Kasumi-1 (cell line): ENCODE measurements at regions not wholly inside any gene's neighbourhood (a gene's known extent, or its start where the extent isn't known, plus 50 kb on each side); places are given as distances from the start of the nearest gene placed in this dataset.
"Not testable (repeated sequence)": the region's sequence is repeated elsewhere in the genome, so short reads cannot be mapped to it uniquely, and the experiment has no call there.

ENCODE experiments used
- DNase-seq, 2 experiments: peaks; one replicate each; lab custom pipeline; 2025; lab: John Stamatoyannopoulos, UW

DNA sequence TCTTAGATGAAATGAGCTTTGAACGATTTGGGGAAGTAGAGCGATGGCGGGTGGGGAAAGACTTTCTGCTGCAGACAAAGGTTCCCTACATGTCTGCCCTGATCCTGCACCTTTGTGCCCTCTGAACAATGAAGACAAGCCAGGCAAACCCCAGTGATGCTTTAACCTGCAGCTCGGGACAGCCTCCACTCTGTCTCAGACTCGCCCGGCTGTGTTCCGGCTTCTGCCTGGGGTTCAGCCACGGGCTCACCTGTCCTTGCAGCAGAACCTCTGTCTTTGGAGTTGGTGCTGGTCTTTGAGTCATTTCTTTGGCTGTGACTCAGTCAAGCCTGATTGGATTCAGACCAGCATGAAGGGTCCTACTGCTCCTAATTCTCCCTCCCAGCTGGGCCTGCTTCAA, 823.6 kb upstream of the TPTE start:
- not testable (repeated sequence) for DNase-seq

DNA sequence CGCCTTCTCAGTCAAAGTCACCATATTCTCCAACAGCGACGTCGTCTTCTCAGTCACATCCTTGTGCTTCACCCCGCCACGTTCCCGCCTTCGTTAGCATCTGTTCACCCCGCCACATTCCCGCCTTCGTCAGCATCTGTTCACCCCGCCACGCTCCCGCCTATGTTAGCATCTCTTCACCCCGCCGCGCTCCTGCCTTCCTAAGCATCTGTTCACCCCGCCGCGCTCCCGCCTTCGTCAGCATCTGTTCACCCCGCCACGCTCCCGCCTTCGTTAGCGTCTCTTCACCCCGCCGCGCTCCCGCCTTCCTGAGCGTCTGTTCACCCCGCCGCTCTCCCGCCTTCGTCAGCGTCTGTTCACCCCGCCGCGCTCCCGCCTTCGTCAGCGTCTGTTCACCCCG, 816.4 kb upstream of the TPTE start:
- DNase-seq, result not testable (repeated sequence)

DNA sequence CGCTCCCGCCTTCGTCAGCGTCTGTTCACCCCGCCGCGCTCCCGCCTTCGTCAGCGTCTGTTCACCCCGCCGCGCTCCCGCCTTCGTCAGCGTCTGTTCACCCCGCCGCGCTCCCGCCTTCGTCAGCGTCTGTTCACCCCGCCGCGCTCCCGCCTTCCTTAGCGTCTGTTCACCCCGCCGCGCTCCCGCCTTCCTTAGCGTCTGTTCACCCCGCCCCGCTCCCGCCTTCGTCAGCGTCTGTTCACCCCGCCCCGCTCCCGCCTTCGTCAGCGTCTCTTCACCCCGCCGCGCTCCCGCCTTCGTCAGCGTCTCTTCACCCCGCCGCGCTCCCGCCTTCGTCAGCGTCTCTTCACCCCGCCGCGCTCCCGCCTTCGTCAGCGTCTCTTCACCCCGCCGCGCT, 815.9 kb upstream of the TPTE start:
- not testable (repeated sequence) for DNase-seq

- DNase-seq, result not testable (repeated sequence)
Measured at GRCh38 chr21:9724542-9724941, 796.8 kb upstream of the TPTE start.

GRCh38 chr21:9727187-9727586, 794.2 kb upstream of the TPTE start:
- DNase-seq, result not testable (repeated sequence)

GRCh38 chr21:9728219-9728992, 793.0 kb upstream of the TPTE start:
- not testable (repeated sequence) for DNase-seq

GRCh38 chr21:9730866-9731265, 790.5 kb upstream of the TPTE start:
- no peak for DNase-seq

GRCh38 chr21:9731317-9731716, 790.1 kb upstream of the TPTE start:
- not testable (repeated sequence) for DNase-seq

- not testable (repeated sequence) for DNase-seq
Measured at GRCh38 chr21:9732605-9733004, 788.8 kb upstream of the TPTE start.

GRCh38 chr21:9733761-9734558, 787.4 kb upstream of the TPTE start:
- DNase-seq, result not testable (repeated sequence)

GRCh38 chr21:9735421-9735961, 785.9 kb upstream of the TPTE start:
- no peak for DNase-seq

GRCh38 chr21:9737301-9737700, 784.1 kb upstream of the TPTE start:
- not testable (repeated sequence) for DNase-seq

DNA sequence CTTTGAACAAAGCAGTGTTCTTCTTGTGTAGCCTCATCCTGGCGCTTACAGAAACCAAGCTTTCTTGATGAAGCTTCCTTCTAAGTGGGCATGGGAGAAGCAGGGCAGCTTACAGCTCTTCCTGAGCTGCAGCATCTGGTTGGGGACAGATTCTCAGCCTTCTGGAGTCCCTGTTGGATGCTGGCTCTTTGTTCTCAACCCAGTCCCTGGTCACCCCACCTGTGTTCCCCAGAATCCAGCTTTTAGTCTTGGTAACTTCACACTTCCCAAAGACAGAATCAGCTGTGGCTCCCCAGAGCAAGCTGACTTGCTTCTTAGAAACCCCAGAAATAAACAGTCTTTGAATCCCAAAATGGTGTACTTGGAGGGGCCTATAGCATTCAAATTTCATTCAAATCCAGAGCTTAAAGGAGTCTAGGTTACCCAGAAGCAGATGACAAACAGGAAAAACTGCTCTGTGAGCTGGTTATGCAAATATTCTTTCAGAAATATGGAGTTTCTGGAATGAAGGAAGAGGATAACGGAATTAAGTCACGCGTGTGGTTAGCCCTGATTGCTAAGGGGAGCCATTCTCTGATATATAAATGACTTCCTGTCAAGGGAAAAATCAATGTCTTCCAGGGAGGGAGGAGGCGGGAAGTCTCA, 783.4 kb upstream of the TPTE start:
- DNase-seq, result not testable (repeated sequence)

- no peak for DNase-seq
Measured at GRCh38 chr21:9738527-9738926, 782.9 kb upstream of the TPTE start.

DNA sequence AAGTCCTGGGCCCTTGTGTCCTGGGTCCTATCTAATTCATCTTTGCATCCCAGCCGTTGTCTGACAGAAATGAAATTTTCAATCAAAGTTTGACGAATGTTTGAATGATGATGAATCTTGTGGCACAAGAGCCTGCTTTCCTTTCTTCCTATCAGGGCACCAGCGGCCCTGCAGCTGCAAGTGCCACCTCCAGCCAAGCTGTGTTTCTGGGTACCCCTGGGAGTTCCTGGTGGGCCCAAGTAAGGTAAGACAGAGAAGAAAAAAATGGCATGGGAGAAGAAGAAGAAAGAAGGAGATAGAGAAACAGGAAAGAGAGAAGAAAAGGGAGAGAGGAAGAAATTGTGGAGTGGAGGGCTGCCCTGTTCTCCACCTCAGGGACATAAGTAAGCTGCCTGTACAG, 782.1 kb upstream of the TPTE start:
- DNase-seq, result no peak

- DNase-seq, result not testable (repeated sequence)
Measured at GRCh38 chr21:9740177-9740941, 781.0 kb upstream of the TPTE start.

GRCh38 chr21:9740991-9741742, 780.2 kb upstream of the TPTE start:
- not testable (repeated sequence) for DNase-seq

- not testable (repeated sequence) for DNase-seq
Measured at GRCh38 chr21:9743566-9743965, 777.8 kb upstream of the TPTE start.

GRCh38 chr21:9744166-9744565, 777.2 kb upstream of the TPTE start:
- not testable (repeated sequence) for DNase-seq

DNA sequence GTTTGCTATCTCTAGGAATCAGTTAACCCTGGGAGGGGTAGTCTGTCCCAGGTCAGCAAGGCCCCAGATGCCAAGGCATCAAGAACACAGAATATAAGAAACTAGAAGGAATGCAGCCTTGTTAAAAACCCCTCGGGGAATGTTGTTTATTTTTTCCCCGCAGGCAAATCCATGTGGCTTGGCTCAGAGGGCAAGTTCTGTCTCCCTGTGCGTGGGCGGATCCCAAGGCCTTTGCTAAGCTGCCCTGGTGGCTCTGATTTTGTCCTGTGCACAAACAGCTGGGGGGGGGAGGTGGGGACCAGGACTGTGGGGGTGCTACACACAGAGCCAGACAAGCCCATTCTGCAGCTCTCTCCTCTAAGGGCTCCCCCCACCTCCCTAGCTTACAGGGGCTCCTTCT, 776.8 kb upstream of the TPTE start:
- DNase-seq, result not testable (repeated sequence)
